B cell (primary cell): ENCODE measurements at regions not wholly inside any gene's neighbourhood (a gene's known extent, or its start where the extent isn't known, plus 50 kb on each side); places are given as distances from the start of the nearest gene placed in this dataset.

Source experiments
- CTCF ChIP-seq: fragments of 200-600 bp; IDR thresholded peaks from one replicate; pipeline ENCODE4 v1.8.0; 2022; ENCODE audit warnings: antibody characterized with exemption, mild to moderate bottlenecking
- EZH2 ChIP-seq: IDR thresholded peaks from 2 replicates; pipeline ENCODE4 v1.6.1; 2012; ENCODE audit warnings: borderline replicate concordance, low read depth, mild to moderate bottlenecking, moderate library complexity, low read length; ENCODE audit not compliant: insufficient read depth, poor library complexity, severe bottlenecking

GRCh38 chr6:148087659-148088058, 255.0 kb upstream of the SASH1 start:
- TF ChIP-seq CTCF (no peak), EZH2 (no peak)
